ENCODE measurements at regions not wholly inside any gene's neighbourhood (a gene's known extent, or its start where the extent isn't known, plus 50 kb on each side); places are given as distances from the start of the nearest gene placed in this dataset.

DNA sequence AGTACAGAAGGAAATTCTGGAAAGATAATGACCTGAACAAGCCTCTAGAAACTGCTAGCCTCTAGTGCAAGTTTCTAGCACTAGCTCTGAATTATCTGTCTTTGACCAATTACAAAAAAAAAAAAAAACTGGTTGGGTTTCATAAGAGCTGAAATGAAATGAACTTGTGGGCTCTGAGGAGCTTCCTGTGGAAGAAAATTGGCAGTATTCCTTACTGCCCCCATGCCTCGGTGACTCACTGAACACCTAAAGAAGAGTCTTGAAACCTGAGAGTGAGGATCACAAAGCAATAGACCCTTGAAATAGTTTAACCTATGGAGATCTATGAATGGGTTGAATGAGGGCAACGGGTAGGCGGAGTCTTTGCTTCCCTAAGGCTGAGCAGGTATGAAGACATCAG, 263.6 kb upstream of the RASA1 start:
- H3K9me3 ChIP-seq = no peaks in the 10 kb centered on the region

DNA sequence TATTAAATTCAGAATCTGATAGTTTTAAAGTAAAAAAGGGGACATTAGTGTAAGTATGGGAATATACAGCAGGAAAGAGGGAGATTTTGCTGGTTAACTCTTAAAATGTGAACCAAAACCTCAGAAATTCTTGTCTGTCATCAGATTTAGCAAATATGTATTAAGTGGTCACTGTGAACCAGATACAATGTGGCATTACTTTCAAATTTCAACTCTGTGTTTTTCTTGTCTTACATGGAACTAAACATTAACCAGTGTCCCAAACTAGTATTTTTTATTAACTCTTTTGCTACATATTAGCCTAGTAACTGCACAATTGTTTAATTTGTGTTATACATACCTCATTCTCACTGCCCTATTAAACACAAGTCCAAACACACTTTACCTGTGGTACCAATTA, 259.9 kb upstream of the RASA1 start:
- Histone ChIP-seq H3K4me1 (no peaks in the 10 kb centered on the region), H3K27ac (no peak overlapping the region), H3K9me3 (no peaks in the 10 kb centered on the region), H3K4me3 (no peak overlapping the region), H3K36me3 (no peaks in the 10 kb centered on the region), H3K27me3 (no peaks in the 10 kb centered on the region)
- DNase-seq (ENCODE audit: low spot score) = no peak
- no peak for TF ChIP-seq CTCF (IDR thresholded peaks at IDR 0.05)

More for the DNA sequence above, 263.6 kb upstream of the RASA1 start:
- Histone ChIP-seq H3K27ac (no peak overlapping the region), H3K4me1 (no peaks in the 10 kb centered on the region), H3K27me3 (no peaks in the 10 kb centered on the region), H3K4me3 (no peak overlapping the region), H3K36me3 (no peaks in the 10 kb centered on the region)
- DNase-seq (ENCODE audit: low spot score) = no peak
- no peak for TF ChIP-seq CTCF (IDR thresholded peaks at IDR 0.05)

DNA sequence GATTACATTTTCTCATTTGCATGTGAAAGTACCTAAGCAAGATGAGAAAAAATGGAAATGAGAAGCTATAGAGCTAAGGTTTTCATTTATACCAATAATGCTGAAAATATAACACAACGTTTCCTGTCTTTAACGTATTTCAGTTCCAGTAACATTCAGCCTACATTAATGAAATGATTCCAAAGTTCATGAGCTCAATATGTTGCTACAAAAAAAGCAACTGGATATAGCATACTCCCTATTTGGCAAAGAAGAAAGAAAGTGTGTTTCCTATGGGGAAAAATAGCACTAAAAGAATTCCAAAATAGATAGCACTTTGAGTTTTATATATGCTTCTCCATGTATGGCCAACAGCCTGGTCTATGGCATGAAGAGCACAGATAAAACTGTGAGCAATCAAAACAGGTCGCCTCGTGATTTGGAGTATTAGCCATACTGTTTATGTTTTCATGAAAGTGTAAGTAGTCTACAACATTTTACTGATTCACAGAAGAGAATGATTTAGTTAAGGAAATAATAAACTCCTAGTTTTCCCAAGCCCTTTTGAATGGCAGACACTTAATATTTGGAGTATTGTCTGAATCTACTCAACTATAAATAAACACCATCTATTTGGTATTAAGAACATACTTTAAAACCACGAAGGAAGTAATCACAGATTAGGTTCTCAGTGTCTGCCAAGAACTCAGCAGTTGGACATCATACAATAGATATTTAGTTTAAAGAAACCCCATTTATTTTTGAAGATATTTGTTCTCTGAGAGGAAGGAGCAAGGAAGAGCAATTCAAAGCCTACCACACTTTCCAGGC, 258.7 kb upstream of the RASA1 start:
- no peaks in the 10 kb centered on the region for H3K27me3 ChIP-seq
- H3K36me3 ChIP-seq = no peaks in the 10 kb centered on the region
- no peaks in the 10 kb centered on the region for H3K4me1 ChIP-seq
- H3K27ac ChIP-seq = no peak overlapping the region
- no peak for TF ChIP-seq CTCF (IDR thresholded peaks at IDR 0.05)
- no peak overlapping the region for H3K4me3 ChIP-seq
- DNase-seq (ENCODE audit: low spot score) = no peak
- no peaks in the 10 kb centered on the region for H3K9me3 ChIP-seq

- no peaks in the 10 kb centered on the region for H3K36me3 ChIP-seq
- H3K27ac ChIP-seq = no peak overlapping the region
- H3K27me3 ChIP-seq = no peaks in the 10 kb centered on the region
- TF ChIP-seq CTCF (IDR thresholded peaks at IDR 0.05) = no peak
- no peak for DNase-seq (ENCODE audit: low spot score)
- no peaks in the 10 kb centered on the region for H3K4me1 ChIP-seq
- H3K9me3 ChIP-seq = no peaks in the 10 kb centered on the region
- H3K4me3 ChIP-seq = no peak overlapping the region
These were observed 256.9 kb upstream of the RASA1 start for GRCh38 chr5:87010736-87011135.

GRCh38 chr5:87015901-87016300, 251.8 kb upstream of the RASA1 start:
- Histone ChIP-seq H3K9me3 (no peaks in the 10 kb centered on the region), H3K27me3 (no peaks in the 10 kb centered on the region), H3K4me1 (peaks cover 0 to 12% of the 10 kb centered on the region in 2 donors), H3K27ac (no peak overlapping the region), H3K36me3 (no peaks in the 10 kb centered on the region), H3K4me3 (no peak overlapping the region)
- TF ChIP-seq CTCF (IDR thresholded peaks at IDR 0.05) = no peak
- DNase-seq (ENCODE audit: low spot score) = no peak
